GM23248 (cell line): ENCODE measurements at regions not wholly inside any gene's neighbourhood (a gene's known extent, or its start where the extent isn't known, plus 50 kb on each side); places are given as distances from the start of the nearest gene placed in this dataset.

Experiments used
- DNase-seq: peaks from one replicate; pipeline ENCODE4 v3.0.0-alpha.2; 2015
- H2AFZ ChIP-seq: fragments of 200-600 bp; sonication (generic); 2 replicates; pipeline ENCODE4 v1.6.1; 2016; ENCODE audit warnings: antibody characterized with exemption
- H3F3A ChIP-seq: fragments of 200-600 bp; sonication (generic); 2 replicates; pipeline ENCODE4 v1.6.1; 2016; ENCODE audit warnings: mild to moderate bottlenecking, antibody characterized with exemption, mixed run types; ENCODE audit not compliant: insufficient read depth
- H3K27ac ChIP-seq: fragments of 200-600 bp; sonication (generic); 2 replicates; pipeline ENCODE4 v1.5.1; 2016; ENCODE audit warnings: mild to moderate bottlenecking
- H3K27me3 ChIP-seq: fragments of 200-600 bp; sonication (generic); replicated peaks from 2 replicates; pipeline ENCODE4 v1.6.1; 2016; ENCODE audit warnings: mild to moderate bottlenecking; ENCODE audit not compliant: insufficient read depth
- H3K36me3 ChIP-seq: fragments of 200-600 bp; sonication (generic); 2 replicates; pipeline ENCODE4 v1.6.1; 2016; ENCODE audit warnings: low read depth, mild to moderate bottlenecking
- H3K4me1 ChIP-seq: fragments of 200-600 bp; sonication (generic); 2 replicates; pipeline ENCODE4 v1.6.1; 2016; ENCODE audit warnings: mild to moderate bottlenecking; ENCODE audit not compliant: insufficient read depth
- H3K4me2 ChIP-seq: fragments of 200-600 bp; sonication (generic); one replicate; pipeline ENCODE4 v1.6.1; 2016; ENCODE audit warnings: mild to moderate bottlenecking; ENCODE audit not compliant: unreplicated experiment
- H3K4me3 ChIP-seq: fragments of 200-600 bp; sonication (generic); 2 replicates; pipeline ENCODE4 v1.5.1; 2016; ENCODE audit warnings: mild to moderate bottlenecking
- H3K79me2 ChIP-seq: fragments of 200-600 bp; sonication (generic); 2 replicates; pipeline ENCODE4 v1.6.1; 2016; ENCODE audit warnings: mild to moderate bottlenecking; ENCODE audit not compliant: insufficient read depth
- H3K9ac ChIP-seq: fragments of 200-600 bp; sonication (generic); 2 replicates; pipeline ENCODE4 v1.6.1; 2016; ENCODE audit warnings: mild to moderate bottlenecking
- H3K9me2 ChIP-seq: fragments of 200-600 bp; sonication (generic); 2 replicates; pipeline ENCODE4 v1.6.1; 2016; ENCODE audit warnings: mixed run types, mild to moderate bottlenecking, moderate library complexity; ENCODE audit not compliant: insufficient read depth
- H3K9me3 ChIP-seq: fragments of 200-600 bp; sonication (generic); one replicate; pipeline ENCODE4 v1.6.1; 2017; ENCODE audit warnings: low read depth
- H4K20me1 ChIP-seq: fragments of 200-600 bp; sonication (generic); 2 replicates; pipeline ENCODE4 v1.6.0; 2016; ENCODE audit not compliant: insufficient read depth
- EZH2 ChIP-seq: fragments of 200-600 bp; sonication (generic); IDR thresholded peaks from 2 replicates; pipeline ENCODE4 v1.6.1; 2018; ENCODE audit warnings: antibody characterized with exemption, mild to moderate bottlenecking; ENCODE audit not compliant: insufficient read depth, poor library complexity, severe bottlenecking
- EZH2phosphoT487 ChIP-seq: fragments of 200-600 bp; sonication (generic); IDR thresholded peaks from 2 replicates; pipeline ENCODE4 v1.6.1; 2018; ENCODE audit warnings: antibody characterized with exemption, moderate library complexity, mild to moderate bottlenecking, low read depth; ENCODE audit not compliant: insufficient read depth
- WGBS, 2 experiments: methylation state at CpG; one replicate each; pipeline ENCODE4 v1.1.6; 2015 to 2017; ENCODE audit warnings: low lambda C conversion rate in 2 of 2, low coverage in 1 of 2; ENCODE audit errors: missing lambda C conversion rate in 2 of 2; 5-methylcytosine and 5-hydroxymethylcytosine counted together
- in situ Hi-C: fragments of 300-500 bp; cut with MboI; formaldehyde crosslinking; loops from 2 replicates; pipeline ENCODE4 v1.15.0; 2020

DNA sequence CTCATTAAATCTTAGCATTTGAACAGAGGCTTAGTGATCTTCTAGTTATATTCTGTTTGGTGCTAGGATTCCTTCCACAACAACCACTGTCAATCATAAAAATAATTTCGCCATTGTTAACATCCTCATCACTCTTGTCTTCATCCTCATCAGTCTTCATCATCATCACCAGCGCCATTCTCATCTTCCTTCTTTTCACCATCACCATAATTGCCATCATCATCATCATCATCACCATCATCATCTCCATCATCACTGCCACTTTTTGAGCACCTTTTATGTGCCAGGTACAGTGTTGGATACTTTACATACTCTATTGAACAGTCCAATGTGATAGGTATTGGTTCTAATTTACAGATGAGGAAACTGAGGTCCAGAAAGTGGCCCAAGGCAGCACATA is 245.7 kb downstream of the PTPRU start:
- DNase-seq: no peak
- Histone ChIP-seq H3K27ac (no peak overlapping the region), H4K20me1 (no peaks in the 10 kb centered on the region), H2AFZ (no peak overlapping the region), H3K4me1 (no peaks in the 10 kb centered on the region), H3K9ac (no peak overlapping the region), H3K4me2 (no peak overlapping the region), H3K27me3 (peaks cover 11% of the 10 kb centered on the region), H3K9me2 (no peaks in the 10 kb centered on the region), H3K36me3 (no peaks in the 10 kb centered on the region), H3F3A (no peaks in the 10 kb centered on the region), H3K9me3 (no peaks in the 10 kb centered on the region), H3K4me3 (no peak overlapping the region), H3K79me2 (no peaks in the 10 kb centered on the region)
- TF ChIP-seq EZH2 (no peak), EZH2phosphoT487 (no peak)
- in situ Hi-C loops: no loop called here
- WGBS, 2 experiments: 34% methylated on average over 2 of the region's 2 CpGs

DNA sequence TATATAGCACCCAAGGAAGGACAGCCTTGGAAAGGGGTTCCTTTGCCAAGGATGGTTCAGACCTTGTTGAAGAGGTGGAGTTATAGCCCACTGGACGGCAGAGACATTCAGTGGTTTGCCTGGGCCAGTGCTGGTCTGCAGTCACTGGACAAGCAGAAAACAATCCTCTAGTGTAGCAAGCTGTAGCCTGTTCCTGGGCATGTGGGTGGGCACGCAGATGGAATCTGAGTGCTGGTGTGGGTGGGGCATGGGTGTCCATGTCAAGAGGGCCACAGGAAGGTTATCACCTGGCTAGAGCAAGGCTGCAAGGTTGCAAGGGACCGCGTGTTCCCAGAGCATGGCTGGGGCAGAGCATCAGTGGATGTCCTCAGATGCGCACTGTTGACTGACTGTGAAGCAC is 244.7 kb downstream of the PTPRU start:
- no peaks in the 10 kb centered on the region for H3K36me3 ChIP-seq
- no peaks in the 10 kb centered on the region for H3K9me2 ChIP-seq
- no peak overlapping the region for H2AFZ ChIP-seq
- no peaks in the 10 kb centered on the region for H3K9me3 ChIP-seq
- in situ Hi-C loops: no loop called here
- peaks cover 11% of the 10 kb centered on the region for H3K27me3 ChIP-seq
- H3K9ac ChIP-seq: no peak overlapping the region
- H3F3A ChIP-seq: no peaks in the 10 kb centered on the region
- H3K4me2 ChIP-seq: no peak overlapping the region
- no peak for DNase-seq
- WGBS, 2 experiments: 30 to 33% methylated on average over 5 of the region's 5 CpGs
- H3K27ac ChIP-seq: no peak overlapping the region
- H3K79me2 ChIP-seq: no peaks in the 10 kb centered on the region
- H3K4me3 ChIP-seq: no peak overlapping the region
- TF ChIP-seq EZH2phosphoT487 (no peak), EZH2 (no peak)
- H3K4me1 ChIP-seq: no peaks in the 10 kb centered on the region
- H4K20me1 ChIP-seq: no peaks in the 10 kb centered on the region

DNA sequence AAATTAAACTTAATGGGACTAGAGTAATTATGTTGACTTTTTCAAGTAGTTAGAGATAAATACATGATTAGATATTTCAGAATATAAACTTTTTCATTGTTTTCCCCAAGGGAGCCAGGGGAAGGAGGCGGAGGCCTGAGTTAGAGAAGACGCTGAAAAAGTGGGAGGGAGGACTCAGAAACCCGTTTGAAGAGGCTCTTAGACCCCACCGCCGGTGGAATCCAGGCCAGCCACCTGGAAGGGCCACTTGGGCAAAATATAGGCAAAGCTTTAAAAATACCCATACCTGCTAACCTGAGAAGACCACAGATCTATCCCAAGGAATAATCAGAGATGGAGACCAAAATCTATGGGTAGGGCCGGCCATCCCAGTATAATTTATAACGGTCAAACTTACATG is 242.6 kb downstream of the PTPRU start:
- no peaks in the 10 kb centered on the region for H3K9me2 ChIP-seq
- H3K4me1 ChIP-seq: no peaks in the 10 kb centered on the region
- WGBS, 2 experiments: 14 to 20% methylated on average over 7 of the region's 7 CpGs
- DNase-seq: no peak
- TF ChIP-seq EZH2phosphoT487 (no peak), EZH2 (no peak)
- H3K27ac ChIP-seq: no peak overlapping the region
- no peak overlapping the region for H2AFZ ChIP-seq
- in situ Hi-C loops: no loop called here
- no peak overlapping the region for H3K4me3 ChIP-seq
- H3F3A ChIP-seq: no peaks in the 10 kb centered on the region
- H3K4me2 ChIP-seq: no peak overlapping the region
- H3K9ac ChIP-seq: no peak overlapping the region
- H3K27me3 ChIP-seq: peaks cover 11% of the 10 kb centered on the region
- H4K20me1 ChIP-seq: no peaks in the 10 kb centered on the region
- no peaks in the 10 kb centered on the region for H3K9me3 ChIP-seq
- no peaks in the 10 kb centered on the region for H3K36me3 ChIP-seq
- H3K79me2 ChIP-seq: no peaks in the 10 kb centered on the region

DNA sequence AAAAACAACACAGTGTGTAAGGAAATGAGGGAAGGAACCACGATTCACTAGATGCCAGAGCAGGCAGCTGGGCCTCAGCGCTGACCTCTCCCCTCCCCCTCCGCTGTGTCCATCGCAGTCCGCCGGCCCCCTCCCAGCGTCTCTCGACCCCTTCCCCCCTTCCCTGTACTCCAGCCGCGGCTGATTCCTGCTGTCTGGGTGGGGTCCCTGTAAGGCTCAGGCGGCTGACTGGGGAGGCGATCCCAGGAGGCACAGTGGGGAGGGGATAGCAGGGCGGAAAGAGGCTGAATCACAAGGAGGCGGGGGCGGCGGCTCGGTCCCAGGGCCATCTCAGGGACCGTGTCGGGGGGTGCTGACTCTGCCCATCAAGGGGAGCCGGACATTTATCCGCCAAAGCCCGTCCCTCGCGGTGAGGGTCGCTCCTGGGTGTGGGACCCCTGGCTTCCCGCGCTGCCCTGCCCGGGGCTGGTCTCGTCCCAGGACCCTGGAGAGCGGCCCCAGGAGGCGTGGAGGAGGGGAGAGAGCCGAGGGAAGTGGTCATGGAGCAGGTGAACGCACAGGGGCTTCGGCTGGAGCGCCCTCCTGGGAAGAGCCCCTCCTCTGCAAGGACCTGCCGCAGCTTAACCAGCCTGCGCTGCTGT is 241.9 kb downstream of the PTPRU start:
- Histone ChIP-seq H3F3A (no peaks in the 10 kb centered on the region), H3K9me3 (no peaks in the 10 kb centered on the region), H3K79me2 (no peaks in the 10 kb centered on the region), H3K4me3 (no peak overlapping the region), H2AFZ (no peak overlapping the region), H3K27ac (no peak overlapping the region), H4K20me1 (no peaks in the 10 kb centered on the region), H3K4me1 (no peaks in the 10 kb centered on the region), H3K4me2 (no peak overlapping the region), H3K9me2 (no peaks in the 10 kb centered on the region), H3K27me3 (peaks cover 11% of the 10 kb centered on the region; the same call in 1 of the 2 replicates), H3K9ac (no peak overlapping the region), H3K36me3 (no peaks in the 10 kb centered on the region)
- TF ChIP-seq EZH2: no peak
- TF ChIP-seq EZH2phosphoT487: no peak
- WGBS, 2 experiments: 5 to 9% methylated on average over 15 to 35 of the region's 37 CpGs
- in situ Hi-C loops: no loop called here
- no peak for DNase-seq
